Tibial nerve (tissue), 4 donors: ENCODE measurements at regions not wholly inside any gene's neighbourhood (a gene's known extent, or its start where the extent isn't known, plus 50 kb on each side); places are given as distances from the start of the nearest gene placed in this dataset.

ENCODE experiments used
- CTCF ChIP-seq, 5 experiments: fragments of 200-600 bp in 3 of 5; fragments of 450-650 bp in 2 of 5; sonication (generic) in 3 of 5; IDR thresholded peaks; one replicate each; pipeline ENCODE4 v1.5.1; 2016 to 2019; ENCODE audit warnings: antibody characterized with exemption in 5 of 5, mild to moderate bottlenecking in 3 of 5, moderate library complexity in 2 of 5
- EP300 ChIP-seq, 2 donors: sonication (generic); formaldehyde crosslinking; IDR thresholded peaks; one replicate each; pipeline ENCODE4 v1.6.1; 2017; ENCODE audit warnings: antibody characterized with exemption in 2 of 2, mild to moderate bottlenecking in 1 of 2
- POLR2A ChIP-seq, 2 donors: fragments of 450-650 bp; IDR thresholded peaks; one replicate each; pipeline ENCODE4 v1.6.1; 2017; ENCODE audit warnings: antibody characterized with exemption in 2 of 2, mild to moderate bottlenecking in 2 of 2, moderate library complexity in 2 of 2

- no peak for TF ChIP-seq POLR2A (IDR thresholded peaks at IDR 0.05)
- TF ChIP-seq CTCF (IDR thresholded peaks at IDR 0.05) = no peak
- TF ChIP-seq EP300 (IDR thresholded peaks at IDR 0.05) = no peak
These were observed 280.5 kb downstream of the TFAP2B start for GRCh38 chr6:51099201-51099600.
